ENCODE measurements at regions not wholly inside any gene's neighbourhood (a gene's known extent, or its start where the extent isn't known, plus 50 kb on each side); places are given as distances from the start of the nearest gene placed in this dataset.

DNA sequence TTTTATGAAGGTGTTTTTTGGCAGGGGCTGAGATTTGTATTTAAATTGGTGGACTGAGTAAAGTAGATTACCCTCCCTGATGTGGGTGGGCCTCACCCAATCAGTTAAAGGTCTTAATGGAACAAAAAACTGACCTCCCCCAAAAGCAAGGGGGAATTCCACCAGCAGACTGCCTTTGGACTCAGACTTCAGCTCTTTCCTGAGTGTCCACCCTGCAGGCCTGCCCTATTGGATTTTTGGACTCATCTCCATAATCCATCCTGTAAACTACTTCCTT is 228.4 kb upstream of the CAND1 start:
- POLR2A ChIA-PET: no interaction called here
- Histone ChIP-seq H3K4me3 (ENCODE audit: low read depth, low read length) (no peak overlapping the region), H3K27ac (ENCODE audit: extremely low read depth, low read depth, low read length) (peak overlapping the region; percentile 73; the same call in 1 of the 2 replicates), H3K9me3 (ENCODE audit: control insufficient read depth, insufficient read depth, low read depth, low read length) (no peaks in the 10 kb centered on the region), H3K36me3 (ENCODE audit: control insufficient read depth in 2 of 2, insufficient read depth in 1 of 2, low read length in 2 of 2) (no peaks in the 10 kb centered on the region), H3K4me1 (ENCODE audit: control insufficient read depth, insufficient read depth, low read length) (peaks cover 59% of the 10 kb centered on the region)
- TF ChIP-seq ZNF555 (tag by site-specific recombination; conservative IDR thresholded peaks at IDR 0.05) (no peak), ZNF10 (tag by site-specific recombination; IDR thresholded peaks at IDR 0.05) (peak; percentile 99)
- CTCF ChIA-PET: interaction anchor here (0.7 kb wide), 1 partner anchor 16 kb away, joined by 3 read pairs; no protein-coding TSS in a partner anchor

DNA sequence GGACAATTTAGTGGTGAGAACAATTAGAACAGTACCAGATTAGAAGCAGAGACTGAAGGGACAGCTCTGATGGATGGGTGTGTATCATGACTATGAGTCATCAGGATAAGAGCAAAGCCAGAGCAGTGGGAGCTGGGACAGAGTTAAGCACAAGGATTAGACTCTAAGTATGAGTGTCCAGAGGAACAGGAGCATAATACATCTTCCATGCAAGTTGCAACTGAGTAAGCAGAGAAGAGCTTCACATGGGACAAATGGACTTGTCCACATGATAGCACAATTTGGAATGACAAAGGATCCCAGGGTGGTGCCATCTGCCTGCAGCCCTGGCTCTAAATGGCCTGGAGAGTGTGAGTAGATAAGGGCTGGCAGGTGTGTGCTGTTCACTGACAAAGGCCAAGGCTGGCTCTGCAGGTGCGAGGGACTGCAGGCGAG is 226.4 kb upstream of the CAND1 start:
- Histone ChIP-seq H3K4me3 (ENCODE audit: low read depth, low read length) (no peak overlapping the region), H3K9me3 (ENCODE audit: control insufficient read depth, insufficient read depth, low read depth, low read length) (no peaks in the 10 kb centered on the region), H3K27ac (ENCODE audit: extremely low read depth, low read depth, low read length) (peak overlapping the region; percentile 29; the same call in 1 of the 2 replicates), H3K36me3 (ENCODE audit: control insufficient read depth in 2 of 2, insufficient read depth in 1 of 2, low read length in 2 of 2) (no peaks in the 10 kb centered on the region), H3K4me1 (ENCODE audit: control insufficient read depth, insufficient read depth, low read length) (peaks cover 76% of the 10 kb centered on the region)
- ChIA-PET POLR2A (interaction anchor here (0.8 kb wide), 1 partner anchor 226 kb away, joined by 3 read pairs; no protein-coding TSS in a partner anchor), CTCF (interaction anchor here (0.9 kb wide), 1 partner anchor 17 kb away, joined by 3 read pairs; no protein-coding TSS in a partner anchor)
- TF ChIP-seq SALL2 (tag by site-specific recombination; IDR thresholded peaks at IDR 0.05; ENCODE audit: borderline replicate concordance) (no peak), KLF9 (tag by site-specific recombination; IDR thresholded peaks at IDR 0.05; ENCODE audit: low read depth) (peak; percentile 81), IKZF3 (tag by site-specific recombination; IDR thresholded peaks at IDR 0.05) (peak; percentile 88), ZNF624 (tag by site-specific recombination; IDR thresholded peaks at IDR 0.05) (no peak), ZNF501 (tag by site-specific recombination; IDR thresholded peaks at IDR 0.05) (peak; percentile 76; the same call in 1 of the 2 replicates), WT1 (tag by site-specific recombination; IDR thresholded peaks at IDR 0.05) (peak; percentile 46), BCL11A (tag by site-specific recombination; IDR thresholded peaks at IDR 0.05; ENCODE audit: low read depth) (peak; percentile 42; the same call in 1 of the 2 replicates), SP7 (tag by site-specific recombination; IDR thresholded peaks at IDR 0.05) (peak; percentile 90), ZNF596 (tag by site-specific recombination; IDR thresholded peaks at IDR 0.05) (no peak), ZBTB7A (tag by site-specific recombination; IDR thresholded peaks at IDR 0.05; ENCODE audit: low read depth) (no peak), ZNF558 (tag by site-specific recombination; IDR thresholded peaks at IDR 0.05) (peak; percentile 21; the same call in 1 of the 2 replicates), ZNF843 (tag by site-specific recombination; IDR thresholded peaks at IDR 0.05) (peak; percentile 75), TRIM28 (IDR thresholded peaks at IDR 0.05; ENCODE audit: borderline replicate concordance, low read length) (peak; percentile 85), ZEB2 (tag by site-specific recombination; IDR thresholded peaks at IDR 0.05) (peak; percentile 89), SCRT1 (tag by site-specific recombination; IDR thresholded peaks at IDR 0.05; ENCODE audit: borderline replicate concordance) (no peak), ZIC2 (tag by site-specific recombination; IDR thresholded peaks at IDR 0.05) (peak; percentile 83), ZNF394 (tag by site-specific recombination; IDR thresholded peaks at IDR 0.05; ENCODE audit: borderline replicate concordance) (peak; percentile 24; the same call in 1 of the 2 replicates), GLIS1 (tag by site-specific recombination; IDR thresholded peaks at IDR 0.05) (peak; percentile 14; the same call in 1 of the 2 replicates), ZXDB (tag by site-specific recombination; IDR thresholded peaks at IDR 0.05) (peak; percentile 60; the same call in 1 of the 2 replicates), FEZF1 (tag by site-specific recombination; IDR thresholded peaks at IDR 0.05) (peak; percentile 43; the same call in 1 of the 2 replicates), ZNF366 (tag by site-specific recombination; conservative IDR thresholded peaks at IDR 0.05) (peak; percentile 77), ZNF629 (tag by site-specific recombination; IDR thresholded peaks at IDR 0.05) (peak; percentile 83), ZNF10 (tag by site-specific recombination; IDR thresholded peaks at IDR 0.05) (0 out of 2 replicates have a peak, but pooled peaks have one; percentile 25), ZNF324 (tag by site-specific recombination; IDR thresholded peaks at IDR 0.05) (peak; percentile 45; the same call in 1 of the 2 replicates), OSR2 (tag by site-specific recombination; IDR thresholded peaks at IDR 0.05) (peak; percentile 87), ZNF473 (tag by site-specific recombination; IDR thresholded peaks at IDR 0.05) (no peak)
- TF ChIP-seq, protein P1, sequence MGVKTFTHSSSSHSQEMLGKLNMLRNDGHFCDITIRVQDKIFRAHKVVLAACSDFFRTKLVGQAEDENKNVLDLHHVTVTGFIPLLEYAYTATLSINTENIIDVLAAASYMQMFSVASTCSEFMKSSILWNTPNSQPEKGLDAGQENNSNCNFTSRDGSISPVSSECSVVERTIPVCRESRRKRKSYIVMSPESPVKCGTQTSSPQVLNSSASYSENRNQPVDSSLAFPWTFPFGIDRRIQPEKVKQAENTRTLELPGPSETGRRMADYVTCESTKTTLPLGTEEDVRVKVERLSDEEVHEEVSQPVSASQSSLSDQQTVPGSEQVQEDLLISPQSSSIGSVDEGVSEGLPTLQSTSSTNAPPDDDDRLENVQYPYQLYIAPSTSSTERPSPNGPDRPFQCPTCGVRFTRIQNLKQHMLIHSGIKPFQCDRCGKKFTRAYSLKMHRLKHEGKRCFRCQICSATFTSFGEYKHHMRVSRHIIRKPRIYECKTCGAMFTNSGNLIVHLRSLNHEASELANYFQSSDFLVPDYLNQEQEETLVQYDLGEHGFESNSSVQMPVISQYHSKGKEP (tag by site-specific recombination; IDR thresholded peaks at IDR 0.05): peak; percentile 64
- TF ChIP-seq, protein P2, sequence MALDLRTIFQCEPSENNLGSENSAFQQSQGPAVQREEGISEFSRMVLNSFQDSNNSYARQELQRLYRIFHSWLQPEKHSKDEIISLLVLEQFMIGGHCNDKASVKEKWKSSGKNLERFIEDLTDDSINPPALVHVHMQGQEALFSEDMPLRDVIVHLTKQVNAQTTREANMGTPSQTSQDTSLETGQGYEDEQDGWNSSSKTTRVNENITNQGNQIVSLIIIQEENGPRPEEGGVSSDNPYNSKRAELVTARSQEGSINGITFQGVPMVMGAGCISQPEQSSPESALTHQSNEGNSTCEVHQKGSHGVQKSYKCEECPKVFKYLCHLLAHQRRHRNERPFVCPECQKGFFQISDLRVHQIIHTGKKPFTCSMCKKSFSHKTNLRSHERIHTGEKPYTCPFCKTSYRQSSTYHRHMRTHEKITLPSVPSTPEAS (tag by site-specific recombination; IDR thresholded peaks at IDR 0.05): peak; percentile 36; the same call in 1 of the 2 replicates
- TF ChIP-seq, protein P3, sequence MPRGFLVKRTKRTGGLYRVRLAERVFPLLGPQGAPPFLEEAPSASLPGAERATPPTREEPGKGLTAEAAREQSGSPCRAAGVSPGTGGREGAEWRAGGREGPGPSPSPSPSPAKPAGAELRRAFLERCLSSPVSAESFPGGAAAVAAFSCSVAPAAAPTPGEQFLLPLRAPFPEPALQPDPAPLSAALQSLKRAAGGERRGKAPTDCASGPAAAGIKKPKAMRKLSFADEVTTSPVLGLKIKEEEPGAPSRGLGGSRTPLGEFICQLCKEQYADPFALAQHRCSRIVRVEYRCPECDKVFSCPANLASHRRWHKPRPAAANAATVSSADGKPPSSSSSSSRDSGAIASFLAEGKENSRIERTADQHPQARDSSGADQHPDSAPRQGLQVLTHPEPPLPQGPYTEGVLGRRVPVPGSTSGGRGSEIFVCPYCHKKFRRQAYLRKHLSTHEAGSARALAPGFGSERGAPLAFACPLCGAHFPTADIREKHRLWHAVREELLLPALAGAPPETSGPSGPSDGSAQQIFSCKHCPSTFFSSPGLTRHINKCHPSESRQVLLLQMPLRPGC (tag by site-specific recombination; IDR thresholded peaks at IDR 0.05): peak; percentile 47; the same call in 1 of the 2 replicates
- TF ChIP-seq, protein P4, sequence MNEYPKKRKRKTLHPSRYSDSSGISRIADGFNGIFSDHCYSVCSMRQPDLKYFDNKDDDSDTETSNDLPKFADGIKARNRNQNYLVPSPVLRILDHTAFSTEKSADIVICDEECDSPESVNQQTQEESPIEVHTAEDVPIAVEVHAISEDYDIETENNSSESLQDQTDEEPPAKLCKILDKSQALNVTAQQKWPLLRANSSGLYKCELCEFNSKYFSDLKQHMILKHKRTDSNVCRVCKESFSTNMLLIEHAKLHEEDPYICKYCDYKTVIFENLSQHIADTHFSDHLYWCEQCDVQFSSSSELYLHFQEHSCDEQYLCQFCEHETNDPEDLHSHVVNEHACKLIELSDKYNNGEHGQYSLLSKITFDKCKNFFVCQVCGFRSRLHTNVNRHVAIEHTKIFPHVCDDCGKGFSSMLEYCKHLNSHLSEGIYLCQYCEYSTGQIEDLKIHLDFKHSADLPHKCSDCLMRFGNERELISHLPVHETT (tag by site-specific recombination; IDR thresholded peaks at IDR 0.05): peak; percentile 57; the same call in 1 of the 2 replicates
